Right atrium auricular region (tissue), 2 donors: ENCODE measurements at regions not wholly inside any gene's neighbourhood (a gene's known extent, or its start where the extent isn't known, plus 50 kb on each side); places are given as distances from the start of the nearest gene placed in this dataset.
"Not testable (repeated sequence)": the region's sequence is repeated elsewhere in the genome, so short reads cannot be mapped to it uniquely, and the experiment has no call there.

ENCODE experiments used
- DNase-seq: peaks from one replicate; pipeline ENCODE4 v3.0.0-alpha.2; 2019; ENCODE audit warnings: low spot score
- H3K27ac ChIP-seq, 2 donors: fragments of 200-600 bp; sonication (generic); 1 replicate in 1 of 2; 2 replicates in 1 of 2; pipeline ENCODE4 v1.5.1; 2016 to 2019
- H3K27me3 ChIP-seq, 2 donors: fragments of 200-600 bp; sonication (generic); one replicate each; pipeline versions ENCODE4 v1.5.1 to v1.6.0; 2017 to 2019
- H3K36me3 ChIP-seq: fragments of 200-600 bp; sonication (generic); one replicate; pipeline ENCODE4 v1.5.1; 2016
- H3K4me1 ChIP-seq, 2 donors: fragments of 200-600 bp; sonication (generic); one replicate each; pipeline versions ENCODE4 v1.5.1 to v1.6.0; 2017 to 2019
- H3K4me3 ChIP-seq, 2 donors: fragments of 200-600 bp; sonication (generic); 1 replicate in 1 of 2; 2 replicates in 1 of 2; pipeline ENCODE4 v1.5.1; 2017 to 2019; ENCODE audit warnings: mild to moderate bottlenecking in 1 of 2, moderate library complexity in 1 of 2
- H3K9me3 ChIP-seq, 2 donors: fragments of 200-600 bp; sonication (generic); one replicate each; pipeline ENCODE4 v1.5.1; 2019
- CTCF ChIP-seq, 2 donors: fragments of 200-600 bp; sonication (generic); IDR thresholded peaks; one replicate each; pipeline ENCODE4 v1.5.1; 2019; ENCODE audit warnings: antibody characterized with exemption in 2 of 2

GRCh38 chr7:119937745-119938144, 335.2 kb upstream of the KCND2 start:
- DNase-seq = no peak
- no peaks in the 10 kb centered on the region for H3K4me1 ChIP-seq
- H3K4me3 ChIP-seq = no peak overlapping the region
- no peaks in the 10 kb centered on the region for H3K9me3 ChIP-seq
- H3K27me3 ChIP-seq = no peaks in the 10 kb centered on the region
- no peak overlapping the region for H3K27ac ChIP-seq
- H3K36me3 ChIP-seq = no peaks in the 10 kb centered on the region
- no peak for TF ChIP-seq CTCF (IDR thresholded peaks at IDR 0.05)

- H3K4me3 ChIP-seq = no peak overlapping the region
- no peaks in the 10 kb centered on the region for H3K9me3 ChIP-seq
- no peaks in the 10 kb centered on the region for H3K36me3 ChIP-seq
- no peak for TF ChIP-seq CTCF (IDR thresholded peaks at IDR 0.05)
- no peak for DNase-seq
- H3K27me3 ChIP-seq = no peaks in the 10 kb centered on the region
- no peaks in the 10 kb centered on the region for H3K4me1 ChIP-seq
- no peak overlapping the region for H3K27ac ChIP-seq
Measured at GRCh38 chr7:119943942-119944600, 328.9 kb upstream of the KCND2 start.

- no peak for DNase-seq
- no peak overlapping the region for H3K27ac ChIP-seq
- no peaks in the 10 kb centered on the region for H3K36me3 ChIP-seq
- no peaks in the 10 kb centered on the region for H3K27me3 ChIP-seq
- no peaks in the 10 kb centered on the region for H3K9me3 ChIP-seq
- TF ChIP-seq CTCF (IDR thresholded peaks at IDR 0.05) = no peak
- no peak overlapping the region for H3K4me3 ChIP-seq
- H3K4me1 ChIP-seq = no peaks in the 10 kb centered on the region
Measured at GRCh38 chr7:119944601-119944972, 328.4 kb upstream of the KCND2 start.

GRCh38 chr7:119945822-119946221, 327.2 kb upstream of the KCND2 start:
- no peak for TF ChIP-seq CTCF (IDR thresholded peaks at IDR 0.05)

GRCh38 chr7:119949053-119949452, 323.9 kb upstream of the KCND2 start:
- Histone ChIP-seq H3K4me1 (no peaks in the 10 kb centered on the region), H3K36me3 (no peaks in the 10 kb centered on the region), H3K4me3 (no peak overlapping the region), H3K27me3 (no peaks in the 10 kb centered on the region), H3K27ac (no peak overlapping the region), H3K9me3 (no peaks in the 10 kb centered on the region)
- TF ChIP-seq CTCF (IDR thresholded peaks at IDR 0.05) = no peak
- no peak for DNase-seq

More at GRCh38 chr7:119945822-119946221, 327.2 kb upstream of the KCND2 start:
- Histone ChIP-seq H3K4me1 (no peaks in the 10 kb centered on the region), H3K27me3 (no peaks in the 10 kb centered on the region), H3K4me3 (no peak overlapping the region), H3K27ac (no peak overlapping the region), H3K36me3 (no peaks in the 10 kb centered on the region), H3K9me3 (no peaks in the 10 kb centered on the region)
- DNase-seq = no peak

- not testable (repeated sequence) for H3K36me3 ChIP-seq, DNase-seq, H3K27me3 ChIP-seq, H3K27ac ChIP-seq, H3K4me3 ChIP-seq, H3K9me3 ChIP-seq, H3K4me1 ChIP-seq
Measured at GRCh38 chr7:119950390-119951041, 322.5 kb upstream of the KCND2 start.

GRCh38 chr7:119951614-119952013, 321.4 kb upstream of the KCND2 start:
- not testable (repeated sequence) for H3K9me3 ChIP-seq, H3K4me1 ChIP-seq, DNase-seq, H3K27me3 ChIP-seq, H3K36me3 ChIP-seq, H3K27ac ChIP-seq, H3K4me3 ChIP-seq
